ENCODE measurements at regions not wholly inside any gene's neighbourhood (a gene's known extent, or its start where the extent isn't known, plus 50 kb on each side); places are given as distances from the start of the nearest gene placed in this dataset.

DNA sequence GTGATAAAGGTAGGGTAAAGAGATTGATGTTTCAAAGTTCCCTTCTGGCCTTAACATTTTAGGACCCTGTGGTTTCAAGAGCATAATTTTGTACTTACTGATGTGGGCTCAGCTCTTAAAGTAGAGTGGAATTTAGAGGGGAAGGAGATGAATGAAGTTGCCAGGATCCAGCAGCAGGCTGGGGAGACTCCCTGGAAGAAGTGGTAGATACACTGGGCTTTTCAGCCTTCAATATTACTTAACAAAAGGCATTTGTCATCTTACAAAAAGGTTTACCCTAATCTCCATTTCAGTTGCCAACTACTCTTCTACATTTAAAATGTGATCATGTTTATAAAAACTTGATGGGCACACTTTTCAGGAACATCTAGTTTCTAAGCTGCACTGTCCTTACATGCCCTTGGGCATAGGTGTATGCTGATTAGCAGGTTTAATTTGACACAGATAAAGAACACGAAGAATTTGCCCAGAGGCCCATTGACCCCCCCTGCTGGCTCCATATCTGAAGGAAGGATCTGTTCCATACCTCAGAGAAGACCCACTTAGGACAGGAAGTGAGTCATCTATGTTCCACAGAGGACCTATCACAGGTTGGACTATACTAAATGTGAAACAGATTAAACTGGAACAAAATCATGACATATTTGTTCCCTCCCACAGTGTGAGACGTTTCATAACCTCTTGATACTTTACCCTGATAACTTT lies 93.0 kb upstream of the LPP start:
- DNase-seq (ENCODE audit: low read depth in 2 of 2), result peak in 1 of 2 experiments; percentile 47

DNA sequence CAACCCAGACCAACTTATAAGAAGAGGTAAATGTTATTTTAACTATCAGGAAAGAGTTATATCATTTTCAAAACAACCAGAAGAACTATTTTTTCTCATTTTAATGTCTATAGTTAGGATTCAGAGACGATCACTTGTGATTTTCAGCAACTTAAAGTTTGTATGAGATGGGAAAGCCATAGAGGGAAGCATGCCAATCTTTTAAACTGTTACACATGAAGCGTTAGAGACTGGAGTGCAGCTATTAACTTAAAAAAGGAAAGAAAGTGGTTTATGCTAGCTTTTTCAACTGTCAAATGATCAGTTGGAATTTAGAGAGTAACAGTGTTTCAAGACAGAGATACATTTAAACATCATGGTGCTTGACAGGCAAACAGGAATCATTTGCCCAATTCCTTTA lies 91.7 kb upstream of the LPP start:
- no peak for DNase-seq (ENCODE audit: low read depth in 2 of 2)

DNA sequence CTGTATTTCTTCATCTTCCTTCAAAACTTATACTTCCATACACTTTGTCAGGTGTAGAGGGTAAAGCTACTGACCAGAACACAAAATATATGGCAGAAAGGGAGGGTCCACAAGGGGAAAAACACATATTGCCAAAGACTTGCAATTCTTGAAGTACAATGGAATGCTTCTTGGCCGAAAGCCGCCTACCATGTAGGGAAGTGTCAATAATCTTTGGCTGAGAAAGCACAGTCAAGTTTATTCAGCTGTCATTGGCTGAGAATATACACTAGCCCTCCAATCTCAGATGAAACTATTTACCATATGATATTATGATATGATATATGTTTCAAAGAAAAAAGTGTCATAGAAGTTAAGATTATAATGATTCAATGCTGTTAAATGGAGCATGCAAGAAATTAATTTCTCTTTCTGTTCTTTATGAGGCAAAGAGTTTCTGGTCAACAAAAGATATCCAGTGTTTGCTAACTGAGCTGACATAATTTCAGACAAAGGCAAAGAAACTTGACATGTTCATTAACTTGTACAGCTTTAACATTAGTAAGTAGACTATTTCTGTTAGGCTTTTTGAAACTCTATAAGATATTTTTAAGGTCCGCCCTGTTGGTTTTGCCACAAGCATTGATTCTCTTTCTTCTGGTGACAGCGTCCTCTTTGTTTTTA lies 89.0 kb upstream of the LPP start:
- DNase-seq (ENCODE audit: low read depth in 2 of 2), result no peak

DNA sequence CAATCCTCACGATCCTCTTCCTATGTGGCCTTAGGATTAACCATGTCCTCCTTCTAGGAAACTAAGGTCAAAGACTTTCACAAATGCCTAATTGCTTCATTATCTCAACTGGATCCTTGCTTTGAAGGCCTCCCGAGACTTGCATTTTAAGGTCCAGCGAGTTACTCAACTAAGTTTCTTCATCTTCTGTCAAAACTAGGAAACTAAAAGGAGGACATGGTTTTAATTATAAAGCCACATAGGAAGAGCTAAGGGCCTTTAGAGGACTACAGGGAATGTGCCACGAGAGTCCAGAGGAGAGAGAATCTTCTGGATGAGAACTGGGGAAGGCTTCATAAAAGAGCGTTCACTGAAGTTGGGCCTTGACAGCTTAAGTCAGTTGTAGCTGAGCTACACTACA lies 87.8 kb upstream of the LPP start:
- no peak for DNase-seq (ENCODE audit: low read depth in 2 of 2)

DNA sequence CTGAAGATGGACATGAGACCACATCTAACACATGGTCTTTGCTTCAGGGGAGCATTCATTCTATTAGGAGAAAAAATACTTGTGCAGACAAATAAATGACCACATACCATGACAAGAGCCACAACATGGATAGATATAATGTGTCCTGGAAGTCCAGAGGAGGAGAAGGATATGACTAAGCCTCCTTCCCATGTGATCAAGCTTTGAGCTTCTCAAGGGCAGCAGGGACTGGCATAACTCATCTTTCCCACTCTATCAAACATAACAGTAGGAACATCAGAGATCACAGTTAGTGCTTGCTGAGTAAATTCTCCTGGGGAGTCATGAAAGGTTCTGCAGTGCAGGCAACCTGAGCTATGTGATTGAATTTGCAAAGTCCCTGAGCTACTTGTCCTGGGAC lies 86.0 kb upstream of the LPP start:
- DNase-seq (ENCODE audit: low read depth in 2 of 2), result no peak

- no peak for DNase-seq (ENCODE audit: low read depth in 2 of 2)
Measured at GRCh38 chr3:188068342-188068741, 85.6 kb upstream of the LPP start.

GRCh38 chr3:188071636-188072035 lies 82.3 kb upstream of the LPP start:
- peak; percentile 80 for DNase-seq (ENCODE audit: low read depth in 2 of 2)

- DNase-seq (ENCODE audit: low read depth in 2 of 2), result no peak
Measured at GRCh38 chr3:188076176-188076575, 77.8 kb upstream of the LPP start.

DNA sequence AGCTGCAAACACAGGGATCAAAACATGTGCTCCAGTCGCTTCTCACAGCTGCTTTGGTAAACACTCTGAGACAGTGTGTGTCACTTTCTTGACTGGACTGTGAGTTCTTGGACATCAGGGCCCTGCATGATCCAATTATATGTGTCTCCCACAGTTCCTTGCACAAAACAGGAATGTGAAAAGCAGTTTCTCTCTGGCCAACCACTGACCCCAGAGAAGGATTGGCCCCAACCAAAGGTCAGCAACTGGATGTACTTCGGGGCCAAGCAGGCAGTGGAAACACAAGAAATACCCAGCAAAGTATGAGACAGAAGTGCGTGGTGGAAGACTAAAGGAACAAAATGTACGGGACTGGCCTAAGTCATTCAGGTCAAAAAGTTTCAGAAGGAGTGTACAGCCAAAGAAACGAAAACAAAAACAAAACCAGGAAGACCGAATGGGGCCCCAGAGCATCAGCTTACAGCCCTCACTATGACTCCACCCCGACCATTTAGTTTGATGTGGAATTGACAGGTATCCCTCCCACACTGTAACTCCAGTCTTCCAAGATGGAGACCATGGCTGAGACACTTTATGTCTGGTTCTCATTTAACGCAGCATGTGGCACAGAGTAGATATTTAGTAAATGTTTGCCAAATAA lies 76.7 kb upstream of the LPP start:
- DNase-seq (ENCODE audit: low read depth in 2 of 2), result no peak

GRCh38 chr3:188080091-188080490 lies 73.9 kb upstream of the LPP start:
- no peak for DNase-seq (ENCODE audit: low read depth in 2 of 2)

- DNase-seq (ENCODE audit: low read depth in 2 of 2), result peak in 1 of 2 experiments; percentile 40
Measured at GRCh38 chr3:188082031-188082430, 71.9 kb upstream of the LPP start.

DNA sequence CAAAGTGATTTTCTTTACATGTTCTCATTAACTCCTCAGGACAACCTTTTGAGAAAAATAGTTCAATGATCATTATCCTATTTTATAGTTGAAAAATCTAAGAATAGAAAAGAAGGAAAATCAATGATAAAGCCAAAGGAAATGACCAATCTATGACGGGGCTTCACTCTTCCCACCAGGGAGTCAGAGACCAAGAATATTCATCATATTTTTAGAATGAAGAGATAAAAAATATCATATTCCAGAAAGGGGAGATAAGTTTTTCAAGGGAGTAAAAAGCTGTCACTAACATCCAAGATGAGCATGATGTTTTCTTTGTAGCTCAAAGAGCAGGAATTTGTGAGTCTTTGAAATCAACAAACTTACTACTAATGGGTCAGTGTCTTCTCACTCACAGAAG lies 71.5 kb upstream of the LPP start:
- no peak for DNase-seq (ENCODE audit: low read depth in 2 of 2)

GRCh38 chr3:188083011-188083410 lies 70.9 kb upstream of the LPP start:
- DNase-seq (ENCODE audit: low read depth in 2 of 2), result no peak

DNA sequence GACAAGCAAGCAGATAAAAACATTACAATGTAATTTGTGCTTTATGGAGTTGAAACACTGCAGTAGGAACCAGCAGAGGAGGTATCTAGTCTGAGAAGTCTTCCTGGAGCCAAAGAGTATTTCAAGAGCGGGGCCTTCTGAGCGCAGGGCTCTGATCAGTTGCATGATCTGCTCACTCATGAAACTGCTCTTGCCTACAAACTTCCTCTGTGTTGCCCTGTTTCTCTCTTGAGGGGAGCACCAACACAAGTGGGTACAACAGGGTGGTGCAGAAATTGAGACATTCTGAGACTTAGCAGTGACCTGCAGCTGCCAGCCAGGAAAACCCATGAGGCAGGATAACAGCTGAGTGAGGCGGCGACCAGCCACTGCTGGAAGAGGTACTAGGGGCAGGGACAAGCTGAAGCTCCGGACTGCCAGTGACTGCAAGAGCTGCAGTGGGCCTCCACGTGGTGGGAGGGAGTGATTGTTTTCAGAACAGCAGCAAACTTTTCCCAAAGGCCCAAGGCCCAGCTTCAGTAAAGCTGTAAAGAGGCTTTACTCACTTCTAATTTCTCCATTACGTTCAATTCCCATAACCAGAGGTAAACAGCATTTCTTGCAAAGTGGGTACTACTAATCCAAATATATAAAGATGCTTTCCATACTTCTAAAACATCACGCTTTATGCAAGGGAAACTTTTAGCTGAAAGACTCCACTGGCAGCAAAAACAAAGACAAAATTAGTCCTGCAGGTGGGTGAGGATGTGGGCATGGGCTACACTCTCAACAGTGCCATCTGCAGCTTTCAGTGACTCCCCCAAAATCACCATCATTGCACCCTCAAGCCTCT lies 69.0 kb upstream of the LPP start:
- DNase-seq (ENCODE audit: low read depth in 2 of 2), result no peak

DNA sequence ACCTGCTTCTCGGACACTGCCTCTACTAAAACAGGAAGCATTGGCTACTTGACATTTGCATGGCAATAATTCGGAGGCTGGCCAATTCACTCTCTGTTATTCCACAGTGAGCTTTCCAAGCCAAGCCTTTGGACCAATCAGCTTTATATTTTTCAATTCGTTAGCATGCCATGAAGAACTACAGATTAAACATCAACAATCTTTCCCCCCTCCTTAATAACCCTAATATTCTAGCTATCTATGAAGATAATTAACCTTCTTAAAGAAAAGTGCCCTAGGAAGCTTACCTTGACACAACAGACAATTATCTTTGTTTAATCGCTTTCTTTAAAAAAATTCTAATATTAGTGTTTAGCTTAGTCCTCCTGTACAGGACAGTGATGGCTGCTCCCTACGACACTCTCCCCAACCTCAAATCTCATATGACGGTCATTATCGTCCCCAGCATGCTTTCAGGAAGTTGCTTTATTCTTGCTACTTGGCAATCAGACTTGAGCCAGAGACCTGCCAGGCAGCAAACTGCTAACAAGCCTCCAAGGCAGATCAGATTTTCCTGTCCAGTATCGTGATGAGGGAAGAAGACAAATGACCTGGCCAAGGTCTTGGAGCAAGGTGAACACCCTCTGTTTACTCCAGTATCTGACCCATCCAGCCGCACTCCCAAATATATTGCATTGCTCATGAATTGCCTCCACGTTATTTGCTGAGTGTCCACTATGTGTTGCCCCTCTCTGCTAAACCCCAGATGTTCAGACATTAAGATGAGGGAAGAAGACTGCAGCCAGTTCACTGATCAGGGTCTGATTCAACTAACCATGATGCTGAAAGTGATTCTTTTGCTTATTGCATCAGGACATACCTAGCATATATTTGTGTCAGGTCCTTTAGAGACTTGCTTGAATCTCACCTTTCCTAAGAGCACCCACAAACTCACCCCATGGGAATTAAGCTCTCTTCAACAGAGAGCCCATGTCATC lies 68.1 kb upstream of the LPP start:
- DNase-seq (ENCODE audit: low read depth in 2 of 2), result no peak

- no peak for DNase-seq (ENCODE audit: low read depth in 2 of 2)
Measured at GRCh38 chr3:188088948-188089685, 64.8 kb upstream of the LPP start.

DNA sequence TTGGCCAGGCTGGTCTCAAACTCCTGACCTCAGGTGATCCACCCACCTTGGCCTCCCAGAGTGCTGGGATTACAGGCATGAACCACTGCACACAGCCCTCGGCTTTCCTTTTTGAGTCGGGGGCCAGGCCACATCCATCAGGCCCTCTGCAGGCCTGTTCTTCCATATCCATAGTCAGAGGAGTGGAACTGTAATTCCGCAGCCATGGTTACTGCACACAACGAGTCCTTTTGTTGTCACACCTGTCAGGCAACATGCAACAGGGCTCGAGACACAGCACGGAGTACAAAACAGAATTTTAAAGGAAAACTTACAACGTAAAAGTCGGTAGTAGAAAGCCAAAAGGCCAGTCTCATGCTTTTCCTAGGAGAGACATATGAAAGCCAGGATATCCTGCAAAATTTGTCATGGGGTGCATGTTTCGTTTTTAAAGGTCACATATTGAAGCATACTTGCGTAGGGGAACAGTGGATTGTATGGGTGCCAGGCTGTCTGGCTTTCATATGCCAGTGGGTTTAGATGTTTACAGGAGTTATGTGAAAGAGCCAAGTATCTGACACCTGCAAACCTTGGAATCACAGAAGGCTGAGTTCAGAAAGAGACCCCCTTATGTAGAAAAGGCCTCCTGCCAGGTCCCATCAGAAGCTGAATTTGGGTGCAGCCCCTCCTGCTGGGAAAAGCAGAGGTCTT lies 63.2 kb upstream of the LPP start:
- DNase-seq (ENCODE audit: low read depth in 2 of 2), result no peak

GRCh38 chr3:188091746-188092145 lies 62.2 kb upstream of the LPP start:
- no peak for DNase-seq (ENCODE audit: low read depth in 2 of 2)

- no peak for DNase-seq (ENCODE audit: low read depth in 2 of 2)
Measured at GRCh38 chr3:188092648-188093047, 61.3 kb upstream of the LPP start.

DNA sequence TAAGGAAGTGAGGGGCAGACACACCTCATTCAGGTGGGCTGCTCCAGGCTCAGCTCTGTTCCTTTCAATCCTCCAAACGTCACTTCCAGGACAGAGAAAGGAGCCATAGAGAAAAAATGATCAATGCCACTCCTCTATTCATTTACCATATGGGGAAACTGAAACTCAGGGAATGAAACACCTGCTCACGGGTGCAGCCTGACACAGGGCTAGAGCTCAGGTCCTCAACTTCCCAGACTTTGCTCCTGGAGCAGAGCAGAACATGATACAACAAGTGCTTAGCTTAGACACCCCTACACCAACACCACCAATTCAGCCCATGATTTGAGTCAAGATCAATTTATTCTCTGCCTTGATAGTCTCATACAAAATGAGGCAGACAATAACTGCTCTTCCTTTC lies 58.5 kb upstream of the LPP start:
- DNase-seq (ENCODE audit: low read depth in 2 of 2), result no peak

Data from fibroblast of skin of left quadriceps (primary cell).